BLaER1 treated with 17β-estradiol and CSF1 and Interleukin-3, amounts not matched to agents 10 nM and 100 nM (cell line): ENCODE measurements at regions not wholly inside any gene's neighbourhood (a gene's known extent, or its start where the extent isn't known, plus 50 kb on each side); places are given as distances from the start of the nearest gene placed in this dataset.
A peak's percentile ranks its signal among the peaks of the same experiment; 100 is the strongest.

ENCODE experiments used
- H3K27ac ChIP-seq, 11 experiments: shearing (Covaris generic); formaldehyde crosslinking; 2 replicates each; pipeline ENCODE4 v1.8.1; 2022
- H3K27me3 ChIP-seq, 11 experiments: shearing (Covaris generic); formaldehyde crosslinking; 2 replicates each; pipeline ENCODE4 v1.8.1; 2022
- H3K36me3 ChIP-seq, 11 experiments: shearing (Covaris generic); formaldehyde crosslinking; 2 replicates each; pipeline ENCODE4 v1.8.1; 2022
- H3K4me1 ChIP-seq, 10 experiments: shearing (Covaris generic); formaldehyde crosslinking; 2 replicates each; pipeline ENCODE4 v1.8.1; 2022
- H3K4me2 ChIP-seq, 11 experiments: shearing (Covaris generic); formaldehyde crosslinking; 2 replicates each; pipeline ENCODE4 v1.8.1; 2022
- H3K4me3 ChIP-seq, 10 experiments: shearing (Covaris generic); formaldehyde crosslinking; 2 replicates each; pipeline ENCODE4 v1.8.1; 2022
- H3K9ac ChIP-seq, 11 experiments: shearing (Covaris generic); formaldehyde crosslinking; 2 replicates each; pipeline ENCODE4 v1.8.1; 2022
- H3K9me3 ChIP-seq, 11 experiments: shearing (Covaris generic); formaldehyde crosslinking; replicated peaks in 1 of 11; 2 replicates each; pipeline ENCODE4 v1.8.1; 2022
- H4K20me1 ChIP-seq, 11 experiments: shearing (Covaris generic); formaldehyde crosslinking; 2 replicates each; pipeline ENCODE4 v1.8.1; 2022
- Cebpa-rat ChIP-seq, 11 experiments: shearing (Covaris generic); IDR thresholded peaks; 2 replicates each; pipeline ENCODE4 v1.8.1; 2022

DNA sequence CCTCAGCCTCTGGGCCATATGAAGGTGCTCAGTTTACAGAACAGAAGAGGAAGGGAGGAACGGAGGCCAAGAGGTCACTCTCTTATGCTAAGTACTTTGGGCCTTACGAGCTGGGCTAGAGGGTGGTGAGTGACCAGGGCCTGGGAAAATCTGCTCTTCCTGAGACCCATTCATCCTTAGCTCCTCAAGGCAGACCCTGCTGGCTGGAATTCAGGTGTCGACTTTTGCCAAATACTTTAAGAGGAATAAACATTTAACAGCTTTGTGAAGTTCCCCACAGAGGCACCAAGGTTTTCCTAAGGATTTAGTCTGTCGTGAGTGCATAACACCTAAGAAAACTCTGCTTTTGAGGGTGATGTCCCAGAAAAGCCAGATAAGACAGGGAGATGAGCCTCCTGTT is 129.7 kb upstream of the SIX2 start:
- Histone ChIP-seq H3K27ac (0 out of 22 replicates have a peak overlapping the region, but pooled peaks of 1 of the 11 experiments have one; percentile 13), H3K27me3 (no peaks in the 10 kb centered on the region), H3K4me2 (peak overlapping the region in 8 of 11 experiments; percentile 11 to 57 (median 36); a peak in 9 of 22 replicates), H3K4me3 (no peak overlapping the region; a peak in 1 of 20 replicates), H4K20me1 (no peaks in the 10 kb centered on the region), H3K4me1 (peaks cover 25 to 53% (median 41%) of the 10 kb centered on the region in 10 experiments), H3K36me3 (0 out of 22 replicates have a peak, but pooled peaks cover 0 to 3% (median 0%) of the 10 kb centered on the region in 11 experiments), H3K9me3 (peaks cover 0 to 33% (median 18%) of the 10 kb centered on the region in 11 experiments; a peak in 14 of 22 replicates), H3K9ac (no peak overlapping the region)
- TF ChIP-seq Cebpa-rat (IDR thresholded peaks at IDR 0.05): no peak

DNA sequence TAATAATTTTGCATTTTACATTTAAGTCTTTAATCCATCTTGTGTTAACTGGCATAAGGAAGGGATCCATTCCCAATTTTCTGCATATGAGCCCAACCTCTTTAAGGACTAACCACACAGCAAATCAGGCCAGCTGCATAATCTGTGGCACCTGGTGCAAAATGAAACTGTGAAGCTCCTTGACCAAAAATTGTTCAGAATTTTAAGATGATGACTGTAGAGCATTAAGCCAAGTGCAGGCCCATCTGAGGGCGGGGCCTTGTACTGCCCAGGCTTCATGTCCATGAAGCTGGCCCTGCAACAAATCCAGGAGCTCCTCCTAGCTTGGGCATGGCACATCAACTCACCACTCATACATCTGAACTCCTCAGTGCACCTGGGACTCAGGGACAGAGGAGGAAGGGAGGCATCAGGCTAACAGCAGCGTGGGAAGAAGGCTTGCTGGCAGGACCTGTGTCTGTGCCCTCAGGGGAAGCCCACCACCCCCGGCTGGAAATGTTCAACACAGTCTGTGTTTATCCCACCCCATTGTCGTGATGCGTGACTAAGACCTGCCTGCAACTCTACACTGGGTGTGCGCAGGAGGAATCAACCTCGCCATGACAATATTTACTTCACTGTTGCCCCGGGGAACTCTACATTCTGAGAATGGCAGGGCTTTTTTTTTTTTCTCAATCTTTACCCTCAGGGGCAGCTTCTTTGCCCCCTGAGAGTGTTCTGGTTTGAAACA is 128.9 kb upstream of the SIX2 start:
- Histone ChIP-seq H3K36me3 (0 out of 22 replicates have a peak, but pooled peaks cover 0 to 3% (median 0%) of the 10 kb centered on the region in 11 experiments), H3K4me2 (peak overlapping the region in 8 of 11 experiments; percentile 11 to 57 (median 36); a peak in 14 of 22 replicates), H3K27ac (0 out of 22 replicates have a peak overlapping the region, but pooled peaks of 1 of the 11 experiments have one; percentile 13), H3K4me1 (peaks cover 32 to 61% (median 49%) of the 10 kb centered on the region in 10 experiments), H3K9ac (no peak overlapping the region), H3K9me3 (peaks cover 0 to 33% (median 14%) of the 10 kb centered on the region in 11 experiments; a peak in 13 of 22 replicates), H3K27me3 (no peaks in the 10 kb centered on the region), H3K4me3 (no peak overlapping the region), H4K20me1 (no peaks in the 10 kb centered on the region)
- TF ChIP-seq Cebpa-rat (IDR thresholded peaks at IDR 0.05): no peak

- Histone ChIP-seq H3K4me1 (peaks cover 66 to 92% (median 81%) of the 10 kb centered on the region in 10 experiments), H3K9ac (peak overlapping the region in 9 of 11 experiments; percentile 49 to 75 (median 67); a peak in 18 of 22 replicates), H4K20me1 (no peaks in the 10 kb centered on the region), H3K27me3 (no peaks in the 10 kb centered on the region), H3K27ac (peak overlapping the region; percentile 19 to 93 (median 84); a peak in 21 of 22 replicates), H3K36me3 (peaks cover 0 to 3% (median 0%) of the 10 kb centered on the region in 11 experiments; a peak in 1 of 22 replicates), H3K4me2 (peak overlapping the region; percentile 46 to 91 (median 84)), H3K9me3 (peaks cover 0 to 43% (median 22%) of the 10 kb centered on the region in 11 experiments; a peak in 16 of 22 replicates), H3K4me3 (peak overlapping the region in 9 of 10 experiments; percentile 7 to 54 (median 42); a peak in 14 of 20 replicates)
- peak in 9 of 11 experiments; percentile 50 to 92 (median 72); a peak in 14 of 22 replicates for TF ChIP-seq Cebpa-rat (IDR thresholded peaks at IDR 0.05)
Measured at GRCh38 chr2:45134726-45135125, 125.5 kb upstream of the SIX2 start.

DNA sequence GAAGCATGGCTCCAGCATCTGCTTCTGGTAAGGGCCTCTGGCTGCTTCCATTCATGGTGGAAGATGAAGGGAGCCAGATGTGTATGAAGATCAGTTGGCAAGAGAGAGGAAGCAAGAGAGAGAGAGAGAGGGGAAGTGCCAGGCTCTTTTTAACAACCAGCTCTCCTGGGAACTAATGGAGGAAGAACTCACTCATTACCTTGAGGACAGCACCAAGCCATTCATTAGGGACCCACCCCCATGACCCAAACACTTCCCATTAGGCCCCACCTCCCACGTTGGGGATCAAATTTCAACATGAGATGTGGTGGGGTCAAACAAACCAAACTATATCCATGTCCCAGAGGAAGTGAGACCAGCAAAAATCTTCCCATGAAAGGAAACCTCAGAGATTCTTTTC is 124.8 kb upstream of the SIX2 start:
- Histone ChIP-seq H3K4me2 (peak overlapping the region; percentile 46 to 91 (median 84)), H3K27ac (peak overlapping the region; percentile 19 to 93 (median 84); a peak in 20 of 22 replicates), H3K4me3 (peak overlapping the region in 9 of 10 experiments; percentile 7 to 48 (median 42); a peak in 11 of 20 replicates), H3K9ac (peak overlapping the region in 9 of 11 experiments; percentile 49 to 75 (median 67); a peak in 19 of 22 replicates), H3K9me3 (peaks cover 0 to 48% (median 25%) of the 10 kb centered on the region in 11 experiments; a peak in 17 of 22 replicates), H3K36me3 (peaks cover 0 to 4% (median 0%) of the 10 kb centered on the region in 11 experiments; a peak in 1 of 22 replicates), H4K20me1 (no peaks in the 10 kb centered on the region), H3K27me3 (no peaks in the 10 kb centered on the region), H3K4me1 (peaks cover 67 to 98% (median 88%) of the 10 kb centered on the region in 10 experiments)
- TF ChIP-seq Cebpa-rat (IDR thresholded peaks at IDR 0.05): no peak

DNA sequence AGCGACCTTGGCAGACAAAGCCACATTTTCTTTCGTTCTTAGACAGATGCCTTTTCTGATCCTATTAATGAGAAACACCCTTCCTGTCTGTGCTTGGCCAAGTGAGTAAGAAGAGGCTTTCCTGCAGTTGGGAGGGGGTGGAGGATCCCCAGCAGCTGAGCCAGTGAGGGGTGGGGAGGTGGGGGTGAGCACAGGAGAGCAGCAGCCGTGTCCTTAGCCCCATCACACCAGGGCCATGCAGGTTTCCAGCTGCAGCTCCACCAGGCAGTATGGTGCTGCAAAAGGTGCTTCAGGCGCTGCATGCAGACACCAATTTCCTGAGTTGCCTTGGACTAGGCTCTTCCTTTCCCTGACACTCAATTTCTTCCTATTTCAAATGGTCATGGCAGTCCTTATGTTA is 123.3 kb upstream of the SIX2 start:
- H4K20me1 ChIP-seq: no peaks in the 10 kb centered on the region
- H3K27me3 ChIP-seq: no peaks in the 10 kb centered on the region
- H3K4me3 ChIP-seq: peak overlapping the region in 8 of 10 experiments; percentile 13 to 43 (median 33); a peak in 8 of 20 replicates
- peak overlapping the region in 9 of 11 experiments; percentile 76 to 93 (median 86); a peak in 18 of 22 replicates for H3K27ac ChIP-seq
- H3K4me1 ChIP-seq: peaks cover 77 to 91% (median 89%) of the 10 kb centered on the region in 10 experiments
- peak overlapping the region in 8 of 11 experiments; percentile 45 to 75 (median 62); a peak in 16 of 22 replicates for H3K9ac ChIP-seq
- H3K36me3 ChIP-seq: peaks cover 0 to 4% (median 0%) of the 10 kb centered on the region in 11 experiments; a peak in 1 of 22 replicates
- no peak for TF ChIP-seq Cebpa-rat (IDR thresholded peaks at IDR 0.05)
- peak overlapping the region; percentile 46 to 91 (median 84) for H3K4me2 ChIP-seq
- H3K9me3 ChIP-seq: peaks cover 0 to 40% (median 25%) of the 10 kb centered on the region in 11 experiments; a peak in 16 of 22 replicates

DNA sequence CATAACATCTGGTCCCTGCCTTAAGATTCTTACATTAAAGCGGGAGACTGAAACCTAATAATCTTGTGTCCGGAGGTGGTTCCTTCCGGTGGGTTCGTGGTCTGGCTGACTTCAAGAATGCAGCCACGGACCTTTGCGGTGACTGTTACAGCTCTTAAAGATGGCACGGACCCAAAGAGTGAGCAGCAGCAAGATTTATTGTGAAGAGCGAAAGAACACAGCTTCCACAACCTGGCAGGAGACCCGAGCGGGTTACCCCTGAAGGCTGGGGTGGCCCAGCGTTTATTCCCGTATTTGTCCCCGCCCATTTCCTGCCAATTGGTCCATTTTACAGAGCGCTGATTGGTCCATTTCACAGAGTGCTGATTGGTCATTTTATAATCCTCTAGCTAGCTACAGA is 122.3 kb upstream of the SIX2 start:
- Histone ChIP-seq H3K4me2 (peak overlapping the region; percentile 46 to 91 (median 84)), H3K9me3 (peaks cover 0 to 39% (median 20%) of the 10 kb centered on the region in 11 experiments; a peak in 16 of 22 replicates), H3K4me1 (peaks cover 77 to 85% (median 84%) of the 10 kb centered on the region in 10 experiments), H3K36me3 (peaks cover 0 to 4% (median 0%) of the 10 kb centered on the region in 11 experiments; a peak in 1 of 22 replicates), H3K4me3 (peak overlapping the region in 9 of 10 experiments; percentile 9 to 43 (median 31); a peak in 12 of 20 replicates), H3K9ac (peak overlapping the region in 6 of 11 experiments; percentile 5 to 75 (median 62); a peak in 7 of 22 replicates), H4K20me1 (no peaks in the 10 kb centered on the region), H3K27me3 (no peaks in the 10 kb centered on the region), H3K27ac (peak overlapping the region in 9 of 11 experiments; percentile 61 to 93 (median 86); a peak in 18 of 22 replicates)
- no peak for TF ChIP-seq Cebpa-rat (IDR thresholded peaks at IDR 0.05)

- Histone ChIP-seq H3K27me3 (no peaks in the 10 kb centered on the region), H3K4me1 (peaks cover 70 to 76% (median 75%) of the 10 kb centered on the region in 10 experiments), H3K9ac (0 out of 22 replicates have a peak overlapping the region, but pooled peaks of 1 of the 11 experiments have one; percentile 17), H3K27ac (peak overlapping the region in 7 of 11 experiments; percentile 61 to 93 (median 84); a peak in 15 of 22 replicates), H3K4me3 (peak overlapping the region in 3 of 10 experiments; percentile 4 to 35 (median 21); a peak in 5 of 20 replicates), H3K4me2 (peak overlapping the region; percentile 46 to 91 (median 84)), H3K9me3 (peaks cover 0 to 31% (median 16%) of the 10 kb centered on the region in 11 experiments; a peak in 16 of 22 replicates), H3K36me3 (peaks cover 0 to 4% (median 0%) of the 10 kb centered on the region in 11 experiments; a peak in 1 of 22 replicates), H4K20me1 (no peaks in the 10 kb centered on the region)
- no peak for TF ChIP-seq Cebpa-rat (IDR thresholded peaks at IDR 0.05)
Measured at GRCh38 chr2:45130736-45131135, 121.5 kb upstream of the SIX2 start.

- H3K4me3 ChIP-seq: no peak overlapping the region
- H3K4me1 ChIP-seq: peaks cover 49 to 57% (median 54%) of the 10 kb centered on the region in 10 experiments
- H4K20me1 ChIP-seq: no peaks in the 10 kb centered on the region
- H3K9ac ChIP-seq: no peak overlapping the region
- peaks cover 0 to 4% (median 0%) of the 10 kb centered on the region in 11 experiments; a peak in 1 of 22 replicates for H3K36me3 ChIP-seq
- peak overlapping the region; percentile 13 to 67 (median 49); a peak in 21 of 22 replicates for H3K4me2 ChIP-seq
- no peak for TF ChIP-seq Cebpa-rat (IDR thresholded peaks at IDR 0.05)
- peaks cover 0 to 31% (median 16%) of the 10 kb centered on the region in 11 experiments; a peak in 16 of 22 replicates for H3K9me3 ChIP-seq
- no peaks in the 10 kb centered on the region for H3K27me3 ChIP-seq
- H3K27ac ChIP-seq: no peak overlapping the region
Measured at GRCh38 chr2:45128580-45128997, 119.3 kb upstream of the SIX2 start.
